BLaER1 (cell line): ENCODE measurements at regions not wholly inside any gene's neighbourhood (a gene's known extent, or its start where the extent isn't known, plus 50 kb on each side); places are given as distances from the start of the nearest gene placed in this dataset.

Experiments
- H3K27ac ChIP-seq: shearing (Covaris generic); formaldehyde crosslinking; 2 replicates; pipeline ENCODE4 v1.8.1; 2022
- H3K27me3 ChIP-seq: shearing (Covaris generic); formaldehyde crosslinking; 2 replicates; pipeline ENCODE4 v1.8.1; 2022
- H3K36me3 ChIP-seq: shearing (Covaris generic); formaldehyde crosslinking; 2 replicates; pipeline ENCODE4 v1.8.1; 2022
- H3K4me1 ChIP-seq: shearing (Covaris generic); formaldehyde crosslinking; 2 replicates; pipeline ENCODE4 v1.8.1; 2022
- H3K4me2 ChIP-seq: shearing (Covaris generic); formaldehyde crosslinking; 2 replicates; pipeline ENCODE4 v1.8.1; 2022
- H3K4me3 ChIP-seq: shearing (Covaris generic); formaldehyde crosslinking; 2 replicates; pipeline ENCODE4 v1.8.1; 2022
- H3K9ac ChIP-seq: shearing (Covaris generic); formaldehyde crosslinking; 2 replicates; pipeline ENCODE4 v1.8.1; 2022
- H3K9me3 ChIP-seq: shearing (Covaris generic); formaldehyde crosslinking; 2 replicates; pipeline ENCODE4 v1.8.1; 2022
- H4K20me1 ChIP-seq: shearing (Covaris generic); formaldehyde crosslinking; 2 replicates; pipeline ENCODE4 v1.8.1; 2022
- Cebpa-rat ChIP-seq: shearing (Covaris generic); IDR thresholded peaks from 2 replicates; pipeline ENCODE4 v1.8.1; 2022

GRCh38 chr17:27233776-27234175, 60.1 kb upstream of the WSB1 start:
- Histone ChIP-seq H3K27ac (no peak overlapping the region), H4K20me1 (no peaks in the 10 kb centered on the region), H3K36me3 (no peaks in the 10 kb centered on the region), H3K4me3 (no peak overlapping the region), H3K4me2 (peak overlapping the region; percentile 23), H3K9me3 (no peaks in the 10 kb centered on the region), H3K9ac (no peak overlapping the region), H3K27me3 (no peaks in the 10 kb centered on the region), H3K4me1 (peaks cover 15% of the 10 kb centered on the region)
- TF ChIP-seq Cebpa-rat: no peak

GRCh38 chr17:27236717-27237315, 57.1 kb upstream of the WSB1 start:
- Histone ChIP-seq H3K27ac (no peak overlapping the region), H3K4me2 (no peak overlapping the region)

GRCh38 chr17:27237890-27238289, 56.0 kb upstream of the WSB1 start:
- Histone ChIP-seq H3K4me1 (peaks cover 29% of the 10 kb centered on the region), H3K4me2 (no peak overlapping the region), H3K36me3 (no peaks in the 10 kb centered on the region), H3K27ac (no peak overlapping the region), H3K9ac (no peak overlapping the region), H3K9me3 (no peaks in the 10 kb centered on the region), H3K27me3 (no peaks in the 10 kb centered on the region), H3K4me3 (no peak overlapping the region), H4K20me1 (no peaks in the 10 kb centered on the region)
- no peak for TF ChIP-seq Cebpa-rat

More at GRCh38 chr17:27236717-27237315, 57.1 kb upstream of the WSB1 start:
- Histone ChIP-seq H3K4me1 (peaks cover 30% of the 10 kb centered on the region), H3K36me3 (no peaks in the 10 kb centered on the region), H3K4me3 (no peak overlapping the region), H3K9ac (no peak overlapping the region), H3K27me3 (no peaks in the 10 kb centered on the region), H3K9me3 (no peaks in the 10 kb centered on the region), H4K20me1 (no peaks in the 10 kb centered on the region)
- TF ChIP-seq Cebpa-rat: no peak

- Histone ChIP-seq H3K9ac (no peak overlapping the region), H3K4me2 (peak overlapping the region; percentile 47), H3K27ac (no peak overlapping the region), H3K4me3 (no peak overlapping the region), H3K27me3 (no peaks in the 10 kb centered on the region), H3K36me3 (no peaks in the 10 kb centered on the region), H3K4me1 (peaks cover 18% of the 10 kb centered on the region), H3K9me3 (no peaks in the 10 kb centered on the region), H4K20me1 (no peaks in the 10 kb centered on the region)
- TF ChIP-seq Cebpa-rat: no peak
These were observed 54.9 kb upstream of the WSB1 start for GRCh38 chr17:27239046-27239445.

DNA sequence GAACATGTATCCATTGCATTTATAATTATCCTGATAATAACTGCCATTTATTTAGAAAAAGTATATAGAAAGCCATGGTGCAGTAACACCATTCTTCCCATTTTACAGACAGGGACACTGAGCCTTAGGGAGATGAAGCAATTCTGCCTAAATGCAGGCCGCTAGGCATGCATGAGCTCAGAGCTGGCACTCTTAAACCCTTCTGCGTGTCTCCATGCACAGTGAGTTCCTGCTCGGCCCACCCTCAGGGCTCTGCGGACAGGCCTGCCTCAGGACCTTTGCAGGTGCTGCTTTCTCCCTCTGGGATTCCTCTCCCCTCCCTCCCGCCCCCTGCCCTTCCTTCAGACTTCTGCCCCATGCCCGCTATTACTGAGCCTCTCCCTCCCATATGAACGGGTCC, 54.3 kb upstream of the WSB1 start:
- Histone ChIP-seq H3K4me2 (no peak overlapping the region), H4K20me1 (no peaks in the 10 kb centered on the region), H3K4me3 (no peak overlapping the region), H3K9ac (no peak overlapping the region), H3K36me3 (no peaks in the 10 kb centered on the region), H3K27ac (no peak overlapping the region), H3K4me1 (peaks cover 18% of the 10 kb centered on the region), H3K9me3 (no peaks in the 10 kb centered on the region), H3K27me3 (no peaks in the 10 kb centered on the region)
- no peak for TF ChIP-seq Cebpa-rat

DNA sequence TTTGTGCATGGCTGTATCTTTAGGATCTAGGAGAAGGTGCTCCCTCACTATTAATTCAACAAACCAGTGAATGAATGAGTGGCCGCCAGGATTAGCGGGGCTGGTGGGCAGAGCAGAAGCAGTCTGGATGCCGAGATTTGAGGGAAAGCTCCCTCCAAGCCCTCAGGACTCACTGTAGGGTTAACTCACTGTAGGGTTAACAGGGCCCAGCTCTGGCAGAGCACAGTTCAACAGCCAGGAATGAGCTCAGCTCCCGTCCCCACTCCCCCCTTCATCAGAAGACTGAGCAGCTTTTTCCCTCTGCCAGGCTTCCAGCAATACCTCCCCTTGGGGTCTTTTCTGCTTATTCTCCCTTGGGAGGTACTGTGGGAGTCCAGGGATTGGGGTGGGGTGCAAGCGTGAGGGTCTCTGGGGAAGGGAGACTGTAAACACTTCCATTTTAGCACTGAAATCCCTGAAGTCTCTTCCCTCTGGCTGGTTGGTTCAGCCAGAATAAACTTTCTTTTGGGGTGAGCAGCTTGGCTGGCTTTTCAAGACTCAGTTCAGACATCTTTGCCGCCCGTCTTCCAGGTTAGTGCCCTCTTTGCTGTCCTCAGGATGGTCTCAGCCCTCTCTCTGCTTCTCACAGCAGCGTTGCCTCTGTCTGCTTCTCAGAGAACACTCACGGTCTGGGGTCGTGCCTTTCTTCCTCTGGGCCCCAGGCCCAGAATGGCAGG, 53.7 kb upstream of the WSB1 start:
- no peaks in the 10 kb centered on the region for H3K36me3 ChIP-seq
- H3K4me2 ChIP-seq: peak overlapping the region; percentile 15; the same call in 1 of the 2 replicates
- H3K4me1 ChIP-seq: peaks cover 23% of the 10 kb centered on the region
- H4K20me1 ChIP-seq: no peaks in the 10 kb centered on the region
- no peak overlapping the region for H3K4me3 ChIP-seq
- H3K27me3 ChIP-seq: no peaks in the 10 kb centered on the region
- peak overlapping the region; percentile 19; the same call in 1 of the 2 replicates for H3K27ac ChIP-seq
- no peaks in the 10 kb centered on the region for H3K9me3 ChIP-seq
- no peak overlapping the region for H3K9ac ChIP-seq
- TF ChIP-seq Cebpa-rat: no peak

GRCh38 chr17:27240802-27241155, 53.1 kb upstream of the WSB1 start:
- H3K4me1 ChIP-seq: peaks cover 27% of the 10 kb centered on the region
- H3K9me3 ChIP-seq: no peaks in the 10 kb centered on the region
- H3K27ac ChIP-seq: no peak overlapping the region
- no peak overlapping the region for H3K4me3 ChIP-seq
- H3K4me2 ChIP-seq: no peak overlapping the region
- TF ChIP-seq Cebpa-rat: no peak
- no peak overlapping the region for H3K9ac ChIP-seq
- H4K20me1 ChIP-seq: no peaks in the 10 kb centered on the region
- H3K27me3 ChIP-seq: no peaks in the 10 kb centered on the region
- no peaks in the 10 kb centered on the region for H3K36me3 ChIP-seq

- H4K20me1 ChIP-seq: no peaks in the 10 kb centered on the region
- H3K4me2 ChIP-seq: no peak overlapping the region
- no peak for TF ChIP-seq Cebpa-rat
- H3K36me3 ChIP-seq: no peaks in the 10 kb centered on the region
- no peak overlapping the region for H3K27ac ChIP-seq
- H3K4me1 ChIP-seq: peaks cover 27% of the 10 kb centered on the region
- H3K4me3 ChIP-seq: no peak overlapping the region
- no peak overlapping the region for H3K9ac ChIP-seq
- no peaks in the 10 kb centered on the region for H3K27me3 ChIP-seq
- no peaks in the 10 kb centered on the region for H3K9me3 ChIP-seq
These were observed 52.5 kb upstream of the WSB1 start for GRCh38 chr17:27241346-27241946.

DNA sequence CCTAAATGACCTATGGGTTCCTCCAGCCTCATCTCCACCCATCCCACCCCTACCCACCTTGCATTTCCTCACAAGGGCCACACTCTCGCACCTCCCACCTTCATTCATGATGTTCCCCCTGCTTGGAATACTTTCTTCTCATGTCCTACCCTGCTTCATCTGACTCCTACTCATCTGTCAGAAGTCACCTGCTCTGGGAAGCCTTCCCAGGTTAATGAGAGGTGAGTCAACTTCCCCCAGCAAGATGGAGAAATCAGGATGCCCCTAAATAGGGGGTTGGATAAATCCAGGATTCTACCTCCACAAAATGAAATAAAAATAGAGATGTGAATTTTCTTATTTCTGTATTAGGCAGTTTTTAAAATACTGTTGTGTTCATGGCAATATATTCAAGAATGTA, 51.0 kb upstream of the WSB1 start:
- Histone ChIP-seq H4K20me1 (no peaks in the 10 kb centered on the region), H3K4me3 (no peak overlapping the region), H3K36me3 (no peaks in the 10 kb centered on the region), H3K9ac (no peak overlapping the region), H3K9me3 (no peaks in the 10 kb centered on the region), H3K27ac (no peak overlapping the region), H3K27me3 (no peaks in the 10 kb centered on the region), H3K4me2 (no peak overlapping the region), H3K4me1 (peaks cover 27% of the 10 kb centered on the region)
- TF ChIP-seq Cebpa-rat: no peak

- Histone ChIP-seq H3K4me3 (no peak overlapping the region), H3K27me3 (no peaks in the 10 kb centered on the region), H3K4me1 (peaks cover 22% of the 10 kb centered on the region), H3K9me3 (no peaks in the 10 kb centered on the region), H3K9ac (no peak overlapping the region), H4K20me1 (no peaks in the 10 kb centered on the region), H3K4me2 (no peak overlapping the region), H3K27ac (no peak overlapping the region), H3K36me3 (no peaks in the 10 kb centered on the region)
- no peak for TF ChIP-seq Cebpa-rat
These were observed 49.9 kb upstream of the WSB1 start for GRCh38 chr17:27244011-27244410.
